Testis (tissue), 2 donors: ENCODE measurements at regions not wholly inside any gene's neighbourhood (a gene's known extent, or its start where the extent isn't known, plus 50 kb on each side); places are given as distances from the start of the nearest gene placed in this dataset.

ENCODE experiments used
- CTCF ChIP-seq, 3 experiments: fragments of 450-650 bp in 2 of 3; fragments of 200-600 bp in 1 of 3; sonication (generic) in 1 of 3; IDR thresholded peaks; one replicate each; pipeline ENCODE4 v1.5.1; 2016 to 2019; ENCODE audit warnings: antibody characterized with exemption in 3 of 3, mild to moderate bottlenecking in 2 of 3, moderate library complexity in 1 of 3
- POLR2A ChIP-seq: fragments of 450-650 bp; IDR thresholded peaks from one replicate; pipeline ENCODE4 v1.6.1; 2017; ENCODE audit warnings: antibody characterized with exemption, mild to moderate bottlenecking, moderate library complexity

GRCh38 chr21:16323596-16323995 lies 593.8 kb downstream of the USP25 start:
- TF ChIP-seq CTCF (IDR thresholded peaks at IDR 0.05) (no peak), POLR2A (no peak)
